ENCODE measurements at regions not wholly inside any gene's neighbourhood (a gene's known extent, or its start where the extent isn't known, plus 50 kb on each side); places are given as distances from the start of the nearest gene placed in this dataset.

DNA sequence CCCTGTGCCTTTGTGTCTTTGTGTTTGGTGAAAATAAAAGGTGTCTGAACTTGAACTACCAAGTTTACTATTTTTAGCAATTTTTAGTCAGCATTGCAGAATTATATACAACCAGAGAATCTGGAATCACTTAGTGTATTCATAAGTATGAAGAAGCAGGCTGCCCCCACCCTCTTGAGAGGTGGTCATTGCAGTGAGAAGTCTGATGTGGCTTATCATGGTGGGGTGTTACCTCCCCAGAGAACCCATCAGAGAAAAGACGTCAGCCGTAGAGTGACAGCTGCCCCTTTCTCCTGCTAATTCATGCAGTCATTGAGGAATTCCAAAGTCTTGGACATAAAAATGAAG lies 66.0 kb downstream of the BOLA3 start (continued):
- TF ChIP-seq, protein P1, sequence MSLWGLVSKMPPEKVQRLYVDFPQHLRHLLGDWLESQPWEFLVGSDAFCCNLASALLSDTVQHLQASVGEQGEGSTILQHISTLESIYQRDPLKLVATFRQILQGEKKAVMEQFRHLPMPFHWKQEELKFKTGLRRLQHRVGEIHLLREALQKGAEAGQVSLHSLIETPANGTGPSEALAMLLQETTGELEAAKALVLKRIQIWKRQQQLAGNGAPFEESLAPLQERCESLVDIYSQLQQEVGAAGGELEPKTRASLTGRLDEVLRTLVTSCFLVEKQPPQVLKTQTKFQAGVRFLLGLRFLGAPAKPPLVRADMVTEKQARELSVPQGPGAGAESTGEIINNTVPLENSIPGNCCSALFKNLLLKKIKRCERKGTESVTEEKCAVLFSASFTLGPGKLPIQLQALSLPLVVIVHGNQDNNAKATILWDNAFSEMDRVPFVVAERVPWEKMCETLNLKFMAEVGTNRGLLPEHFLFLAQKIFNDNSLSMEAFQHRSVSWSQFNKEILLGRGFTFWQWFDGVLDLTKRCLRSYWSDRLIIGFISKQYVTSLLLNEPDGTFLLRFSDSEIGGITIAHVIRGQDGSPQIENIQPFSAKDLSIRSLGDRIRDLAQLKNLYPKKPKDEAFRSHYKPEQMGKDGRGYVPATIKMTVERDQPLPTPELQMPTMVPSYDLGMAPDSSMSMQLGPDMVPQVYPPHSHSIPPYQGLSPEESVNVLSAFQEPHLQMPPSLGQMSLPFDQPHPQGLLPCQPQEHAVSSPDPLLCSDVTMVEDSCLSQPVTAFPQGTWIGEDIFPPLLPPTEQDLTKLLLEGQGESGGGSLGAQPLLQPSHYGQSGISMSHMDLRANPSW (CRISPR knock-in tag; conservative IDR thresholded peaks at IDR 0.05; ENCODE audit: low read depth) = no peak
- TF ChIP-seq ZNF416 (CRISPR knock-in tag; IDR thresholded peaks at IDR 0.05) (no peak), SP1 (CRISPR knock-in tag; conservative IDR thresholded peaks at IDR 0.05) (no peak)
- TF ChIP-seq, protein P2, sequence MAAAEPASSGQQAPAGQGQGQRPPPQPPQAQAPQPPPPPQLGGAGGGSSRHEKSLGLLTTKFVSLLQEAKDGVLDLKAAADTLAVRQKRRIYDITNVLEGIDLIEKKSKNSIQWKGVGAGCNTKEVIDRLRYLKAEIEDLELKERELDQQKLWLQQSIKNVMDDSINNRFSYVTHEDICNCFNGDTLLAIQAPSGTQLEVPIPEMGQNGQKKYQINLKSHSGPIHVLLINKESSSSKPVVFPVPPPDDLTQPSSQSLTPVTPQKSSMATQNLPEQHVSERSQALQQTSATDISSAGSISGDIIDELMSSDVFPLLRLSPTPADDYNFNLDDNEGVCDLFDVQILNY (CRISPR knock-in tag; IDR thresholded peaks at IDR 0.05) = no peak
- TF ChIP-seq, protein P3, sequence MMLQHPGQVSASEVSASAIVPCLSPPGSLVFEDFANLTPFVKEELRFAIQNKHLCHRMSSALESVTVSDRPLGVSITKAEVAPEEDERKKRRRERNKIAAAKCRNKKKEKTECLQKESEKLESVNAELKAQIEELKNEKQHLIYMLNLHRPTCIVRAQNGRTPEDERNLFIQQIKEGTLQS (CRISPR knock-in tag; conservative IDR thresholded peaks at IDR 0.05) = no peak

DNA sequence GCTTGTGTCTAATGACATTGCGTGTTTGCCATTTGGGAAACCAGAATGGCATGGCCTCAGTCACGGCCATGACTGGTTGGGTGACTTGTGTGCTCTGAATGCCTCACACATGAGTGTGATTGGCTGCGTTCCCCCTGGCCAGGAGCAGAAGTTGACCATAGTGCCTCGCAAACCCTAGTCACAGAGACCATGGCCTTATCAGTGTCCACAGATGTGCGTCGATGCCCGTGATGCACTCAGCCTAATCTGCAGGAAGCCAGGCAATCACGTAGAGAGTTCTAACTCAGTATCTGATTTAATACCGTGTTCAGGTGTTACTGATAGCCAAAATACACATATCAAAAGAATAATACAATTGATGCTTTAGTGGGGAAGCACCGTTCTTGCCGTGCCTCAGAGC lies 64.0 kb downstream of the BOLA3 start:
- no peak overlapping the region for H3K27ac Mint-ChIP-seq
- H3K9me3 Mint-ChIP-seq = no peaks in the 10 kb centered on the region
- peaks cover 10% of the 10 kb centered on the region for H3K36me3 Mint-ChIP-seq
- CTCF ChIA-PET = interaction anchor here (0.6 to 1.0 kb wide), 2 partner anchors 120 to 260 kb away, joined by 3 read pairs; no protein-coding TSS in a partner anchor
- no peaks in the 10 kb centered on the region for H3K4me1 Mint-ChIP-seq
- DNase-seq (ENCODE audit: low spot score) = no peak
- POLR2A ChIA-PET = no interaction called here
- no peak for ATAC-seq
- H3K4me3 Mint-ChIP-seq = no peak overlapping the region
- no peaks in the 10 kb centered on the region for H3K27me3 Mint-ChIP-seq (ENCODE audit: low read depth)
- TF ChIP-seq, protein P4, sequence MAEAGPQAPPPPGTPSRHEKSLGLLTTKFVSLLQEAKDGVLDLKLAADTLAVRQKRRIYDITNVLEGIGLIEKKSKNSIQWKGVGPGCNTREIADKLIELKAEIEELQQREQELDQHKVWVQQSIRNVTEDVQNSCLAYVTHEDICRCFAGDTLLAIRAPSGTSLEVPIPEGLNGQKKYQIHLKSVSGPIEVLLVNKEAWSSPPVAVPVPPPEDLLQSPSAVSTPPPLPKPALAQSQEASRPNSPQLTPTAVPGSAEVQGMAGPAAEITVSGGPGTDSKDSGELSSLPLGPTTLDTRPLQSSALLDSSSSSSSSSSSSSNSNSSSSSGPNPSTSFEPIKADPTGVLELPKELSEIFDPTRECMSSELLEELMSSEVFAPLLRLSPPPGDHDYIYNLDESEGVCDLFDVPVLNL (CRISPR knock-in tag; IDR thresholded peaks at IDR 0.05; ENCODE audit: borderline replicate concordance, low read depth) = no peak
- TF ChIP-seq, protein P5, sequence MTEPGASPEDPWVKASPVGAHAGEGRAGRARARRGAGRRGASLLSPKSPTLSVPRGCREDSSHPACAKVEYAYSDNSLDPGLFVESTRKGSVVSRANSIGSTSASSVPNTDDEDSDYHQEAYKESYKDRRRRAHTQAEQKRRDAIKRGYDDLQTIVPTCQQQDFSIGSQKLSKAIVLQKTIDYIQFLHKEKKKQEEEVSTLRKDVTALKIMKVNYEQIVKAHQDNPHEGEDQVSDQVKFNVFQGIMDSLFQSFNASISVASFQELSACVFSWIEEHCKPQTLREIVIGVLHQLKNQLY (CRISPR knock-in tag; IDR thresholded peaks at IDR 0.05) = no peak
- TF ChIP-seq, protein P6, sequence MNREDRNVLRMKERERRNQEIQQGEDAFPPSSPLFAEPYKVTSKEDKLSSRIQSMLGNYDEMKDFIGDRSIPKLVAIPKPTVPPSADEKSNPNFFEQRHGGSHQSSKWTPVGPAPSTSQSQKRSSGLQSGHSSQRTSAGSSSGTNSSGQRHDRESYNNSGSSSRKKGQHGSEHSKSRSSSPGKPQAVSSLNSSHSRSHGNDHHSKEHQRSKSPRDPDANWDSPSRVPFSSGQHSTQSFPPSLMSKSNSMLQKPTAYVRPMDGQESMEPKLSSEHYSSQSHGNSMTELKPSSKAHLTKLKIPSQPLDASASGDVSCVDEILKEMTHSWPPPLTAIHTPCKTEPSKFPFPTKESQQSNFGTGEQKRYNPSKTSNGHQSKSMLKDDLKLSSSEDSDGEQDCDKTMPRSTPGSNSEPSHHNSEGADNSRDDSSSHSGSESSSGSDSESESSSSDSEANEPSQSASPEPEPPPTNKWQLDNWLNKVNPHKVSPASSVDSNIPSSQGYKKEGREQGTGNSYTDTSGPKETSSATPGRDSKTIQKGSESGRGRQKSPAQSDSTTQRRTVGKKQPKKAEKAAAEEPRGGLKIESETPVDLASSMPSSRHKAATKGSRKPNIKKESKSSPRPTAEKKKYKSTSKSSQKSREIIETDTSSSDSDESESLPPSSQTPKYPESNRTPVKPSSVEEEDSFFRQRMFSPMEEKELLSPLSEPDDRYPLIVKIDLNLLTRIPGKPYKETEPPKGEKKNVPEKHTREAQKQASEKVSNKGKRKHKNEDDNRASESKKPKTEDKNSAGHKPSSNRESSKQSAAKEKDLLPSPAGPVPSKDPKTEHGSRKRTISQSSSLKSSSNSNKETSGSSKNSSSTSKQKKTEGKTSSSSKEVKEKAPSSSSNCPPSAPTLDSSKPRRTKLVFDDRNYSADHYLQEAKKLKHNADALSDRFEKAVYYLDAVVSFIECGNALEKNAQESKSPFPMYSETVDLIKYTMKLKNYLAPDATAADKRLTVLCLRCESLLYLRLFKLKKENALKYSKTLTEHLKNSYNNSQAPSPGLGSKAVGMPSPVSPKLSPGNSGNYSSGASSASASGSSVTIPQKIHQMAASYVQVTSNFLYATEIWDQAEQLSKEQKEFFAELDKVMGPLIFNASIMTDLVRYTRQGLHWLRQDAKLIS (CRISPR knock-in tag; IDR thresholded peaks at IDR 0.05; ENCODE audit: borderline replicate concordance) = no peak
- TF ChIP-seq ZNF416 (CRISPR knock-in tag; IDR thresholded peaks at IDR 0.05) (no peak), RELA (CRISPR knock-in tag; IDR thresholded peaks at IDR 0.05; ENCODE audit: borderline replicate concordance) (no peak), NFATC4 (CRISPR knock-in tag; IDR thresholded peaks at IDR 0.05) (no peak), ZNF317 (CRISPR knock-in tag; IDR thresholded peaks at IDR 0.05; ENCODE audit: borderline replicate concordance, low read depth) (no peak), SMAD3 (CRISPR knock-in tag; IDR thresholded peaks at IDR 0.05; ENCODE audit: borderline replicate concordance) (no peak), ZNF396 (CRISPR knock-in tag; IDR thresholded peaks at IDR 0.05; ENCODE audit: borderline replicate concordance) (no peak), ZNF138 (CRISPR knock-in tag; conservative IDR thresholded peaks at IDR 0.05) (no peak), GRHL2 (CRISPR knock-in tag; IDR thresholded peaks at IDR 0.05; ENCODE audit: insufficient replicate concordance, severe bottlenecking) (no peak), KAT7 (CRISPR knock-in tag; IDR thresholded peaks at IDR 0.05; ENCODE audit: borderline replicate concordance) (no peak), MYBL2 (CRISPR knock-in tag; IDR thresholded peaks at IDR 0.05) (no peak), MXD4 (CRISPR knock-in tag; IDR thresholded peaks at IDR 0.05; ENCODE audit: borderline replicate concordance) (no peak), FOXJ3 (CRISPR knock-in tag; IDR thresholded peaks at IDR 0.05; ENCODE audit: borderline replicate concordance) (no peak), NR1H2 (CRISPR knock-in tag; IDR thresholded peaks at IDR 0.05) (no peak)
- TF ChIP-seq, protein P7, sequence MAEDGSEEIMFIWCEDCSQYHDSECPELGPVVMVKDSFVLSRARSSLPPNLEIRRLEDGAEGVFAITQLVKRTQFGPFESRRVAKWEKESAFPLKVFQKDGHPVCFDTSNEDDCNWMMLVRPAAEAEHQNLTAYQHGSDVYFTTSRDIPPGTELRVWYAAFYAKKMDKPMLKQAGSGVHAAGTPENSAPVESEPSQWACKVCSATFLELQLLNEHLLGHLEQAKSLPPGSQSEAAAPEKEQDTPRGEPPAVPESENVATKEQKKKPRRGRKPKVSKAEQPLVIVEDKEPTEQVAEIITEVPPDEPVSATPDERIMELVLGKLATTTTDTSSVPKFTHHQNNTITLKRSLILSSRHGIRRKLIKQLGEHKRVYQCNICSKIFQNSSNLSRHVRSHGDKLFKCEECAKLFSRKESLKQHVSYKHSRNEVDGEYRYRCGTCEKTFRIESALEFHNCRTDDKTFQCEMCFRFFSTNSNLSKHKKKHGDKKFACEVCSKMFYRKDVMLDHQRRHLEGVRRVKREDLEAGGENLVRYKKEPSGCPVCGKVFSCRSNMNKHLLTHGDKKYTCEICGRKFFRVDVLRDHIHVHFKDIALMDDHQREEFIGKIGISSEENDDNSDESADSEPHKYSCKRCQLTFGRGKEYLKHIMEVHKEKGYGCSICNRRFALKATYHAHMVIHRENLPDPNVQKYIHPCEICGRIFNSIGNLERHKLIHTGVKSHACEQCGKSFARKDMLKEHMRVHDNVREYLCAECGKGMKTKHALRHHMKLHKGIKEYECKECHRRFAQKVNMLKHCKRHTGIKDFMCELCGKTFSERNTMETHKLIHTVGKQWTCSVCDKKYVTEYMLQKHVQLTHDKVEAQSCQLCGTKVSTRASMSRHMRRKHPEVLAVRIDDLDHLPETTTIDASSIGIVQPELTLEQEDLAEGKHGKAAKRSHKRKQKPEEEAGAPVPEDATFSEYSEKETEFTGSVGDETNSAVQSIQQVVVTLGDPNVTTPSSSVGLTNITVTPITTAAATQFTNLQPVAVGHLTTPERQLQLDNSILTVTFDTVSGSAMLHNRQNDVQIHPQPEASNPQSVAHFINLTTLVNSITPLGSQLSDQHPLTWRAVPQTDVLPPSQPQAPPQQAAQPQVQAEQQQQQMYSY (CRISPR knock-in tag; IDR thresholded peaks at IDR 0.05) = no peak

Measured in WTC11 (cell line).